H1 (cell line): ENCODE measurements at regions not wholly inside any gene's neighbourhood (a gene's known extent, or its start where the extent isn't known, plus 50 kb on each side); places are given as distances from the start of the nearest gene placed in this dataset.

Source experiments
- CTCF ChIA-PET: fragments of 300-600 bp; sonication (Branson Sonifier 250); formaldehyde crosslinking; loops from one replicate; lab custom pipeline; 2021; ENCODE audit not compliant: partially characterized antibody; lab: Charles Lee
- POLR2A ChIA-PET: fragments of 300-600 bp; sonication (Branson Sonifier 250); formaldehyde crosslinking; loops from one replicate; lab custom pipeline; 2021; ENCODE audit warnings: inconsistent platforms; ENCODE audit not compliant: partially characterized antibody; lab: Charles Lee
- DNase-seq, 2 experiments: peaks; one replicate each; pipeline versions ENCODE4 v3.0.0 to v3.0.0-alpha.2; 2010 to 2022; ENCODE audit warnings: low spot score in 2 of 2, low read depth in 1 of 2, mixed read lengths in 1 of 2
- FAIRE-seq: peaks from 2 replicates; lab custom pipeline; 2011; peaks lifted over from hg19 to GRCh38; lab: Jason Lieb, UNC
- H2AFZ ChIP-seq: 2 replicates; pipeline ENCODE4 v1.8.1; 2012; ENCODE audit warnings: low read length, inconsistent platforms
- H2AK5ac ChIP-seq: 2 replicates; pipeline ENCODE4 v1.6.1; 2013; ENCODE audit warnings: low read depth, low read length
- H2BK120ac ChIP-seq: replicated peaks from 2 replicates; pipeline ENCODE3; 2013; ENCODE audit warnings: low read depth, low read length, inconsistent platforms
- H2BK12ac ChIP-seq: 2 replicates; pipeline ENCODE4 v1.6.1; 2013; ENCODE audit warnings: low read depth, low read length
- H2BK15ac ChIP-seq: 2 replicates; pipeline ENCODE4 v1.6.1; 2013; ENCODE audit warnings: low read length
- H2BK20ac ChIP-seq: 2 replicates; pipeline ENCODE4 v1.6.1; 2013; ENCODE audit warnings: low read length
- H2BK5ac ChIP-seq: 2 replicates; pipeline ENCODE4 v1.6.1; 2013; ENCODE audit warnings: low read depth, low read length
- H3K14ac ChIP-seq: 2 replicates; pipeline ENCODE4 v1.6.1; 2013; ENCODE audit warnings: inconsistent platforms; ENCODE audit not compliant: insufficient read length
- H3K18ac ChIP-seq: 2 replicates; pipeline ENCODE4 v1.6.1; 2013; ENCODE audit warnings: low read length; ENCODE audit errors: extremely low read depth
- H3K23ac ChIP-seq: 2 replicates; pipeline ENCODE4 v1.6.1; 2013; ENCODE audit warnings: inconsistent platforms; ENCODE audit not compliant: insufficient read length
- H3K23me2 ChIP-seq: 2 replicates; pipeline ENCODE4 v1.6.1; 2013; ENCODE audit warnings: low read depth, low read length
- H3K27ac ChIP-seq: 2 replicates; pipeline ENCODE4 v1.6.1; 2011; ENCODE audit warnings: low read depth, low read length, inconsistent platforms
- H3K27me3 ChIP-seq, 4 experiments: replicated peaks in 1 of 4; 1 replicate in 1 of 4; 2 replicates in 3 of 4; pipeline versions ENCODE4 v1.6.1 to v1.8.1; 2011 to 2013; ENCODE audit warnings: low read length in 3 of 4, mild to moderate bottlenecking in 3 of 4, inconsistent platforms in 2 of 4, mixed read lengths in 2 of 4, moderate library complexity in 1 of 4; ENCODE audit not compliant: control insufficient read depth in 3 of 4, insufficient read depth in 3 of 4; ENCODE audit errors: extremely low read depth in 1 of 4
- H3K36me3 ChIP-seq, 4 experiments: 2 replicates each; pipeline versions ENCODE4 v1.6.1 to v1.8.1; 2011 to 2013; ENCODE audit warnings: mild to moderate bottlenecking in 4 of 4, low read length in 3 of 4, moderate library complexity in 2 of 4, control low read depth in 1 of 4, inconsistent platforms in 1 of 4; ENCODE audit not compliant: insufficient read depth in 4 of 4, control insufficient read depth in 2 of 4
- H3K4ac ChIP-seq: replicated peaks from 2 replicates; pipeline ENCODE3; 2013; ENCODE audit warnings: low read length, low read depth, mixed read lengths, inconsistent platforms; ENCODE audit not compliant: insufficient read length
- H3K4me1 ChIP-seq, 4 experiments: replicated peaks in 1 of 4; 1 replicate in 1 of 4; 2 replicates in 3 of 4; pipeline versions ENCODE4 v1.6.1 to v1.8.1; 2011 to 2013; ENCODE audit warnings: low read length in 3 of 4, inconsistent platforms in 2 of 4, mixed read lengths in 1 of 4; ENCODE audit not compliant: insufficient read depth in 4 of 4, control insufficient read depth in 3 of 4
- H3K4me2 ChIP-seq, 2 experiments: 2 replicates each; pipeline versions ENCODE4 v1.6.1 to v1.8.1; 2011 to 2013; ENCODE audit warnings: low read depth in 2 of 2, low read length in 2 of 2, control low read depth in 1 of 2, inconsistent platforms in 1 of 2, mild to moderate bottlenecking in 1 of 2; ENCODE audit not compliant: insufficient read depth in 1 of 2
- H3K4me3 ChIP-seq, 4 experiments: fragments of 200-600, 300-600 bp in 1 of 4; sonication (generic), shearing (Covaris generic), sonication (Bioruptor Twin) in 1 of 4; 2 replicates each; pipeline versions ENCODE4 v1.5.1 to v1.8.1; 2011 to 2016; ENCODE audit warnings: low read length in 4 of 4, low read depth in 3 of 4, control low read depth in 2 of 4, inconsistent platforms in 2 of 4, mild to moderate bottlenecking in 2 of 4, mixed read lengths in 1 of 4, moderate library complexity in 1 of 4; ENCODE audit not compliant: insufficient read depth in 2 of 4; ENCODE audit errors: extremely low read depth in 1 of 4
- H3K56ac ChIP-seq: replicated peaks from 2 replicates; pipeline ENCODE3; 2013; ENCODE audit warnings: low read depth, mild to moderate bottlenecking, mixed read lengths, low read length, inconsistent platforms; ENCODE audit not compliant: insufficient read length
- H3K79me1 ChIP-seq: 2 replicates; pipeline ENCODE4 v1.6.1; 2013; ENCODE audit warnings: low read depth, low read length, control low read depth
- H3K79me2 ChIP-seq, 2 experiments: 2 replicates each; pipeline versions ENCODE4 v1.6.1 to v1.8.1; 2012 to 2013; ENCODE audit warnings: low read length in 2 of 2, mild to moderate bottlenecking in 2 of 2, inconsistent platforms in 1 of 2; ENCODE audit not compliant: insufficient read depth in 2 of 2, control insufficient read depth in 1 of 2
- H3K9ac ChIP-seq, 4 experiments: replicated peaks in 1 of 4; 1 replicate in 1 of 4; 2 replicates in 3 of 4; pipeline versions ENCODE4 v1.6.1 to v1.8.1; 2011 to 2013; ENCODE audit warnings: low read depth in 3 of 4, low read length in 3 of 4, control low read depth in 2 of 4, mild to moderate bottlenecking in 2 of 4, moderate library complexity in 2 of 4, inconsistent platforms in 1 of 4; ENCODE audit errors: extremely low read depth in 1 of 4
- H3K9me3 ChIP-seq, 2 experiments: 2 replicates each; pipeline versions ENCODE4 v1.6.1 to v1.8.1; 2012 to 2013; ENCODE audit warnings: mild to moderate bottlenecking in 2 of 2, moderate library complexity in 2 of 2, control low read depth in 1 of 2, inconsistent platforms in 1 of 2, low read depth in 1 of 2, low read length in 1 of 2, mixed read lengths in 1 of 2; ENCODE audit not compliant: insufficient read depth in 2 of 2
- H4K20me1 ChIP-seq, 2 experiments: replicated peaks in 1 of 2; 2 replicates each; pipeline versions ENCODE3 to v1.8.1; 2011 to 2013; ENCODE audit warnings: inconsistent platforms in 2 of 2, low read length in 2 of 2, mild to moderate bottlenecking in 1 of 2; ENCODE audit not compliant: insufficient read depth in 2 of 2, control insufficient read depth in 1 of 2
- H4K5ac ChIP-seq: 2 replicates; pipeline ENCODE4 v1.6.1; 2013; ENCODE audit warnings: low read length, low read depth, mixed read lengths, inconsistent platforms; ENCODE audit not compliant: insufficient read length
- H4K8ac ChIP-seq: 2 replicates; pipeline ENCODE4 v1.8.0; 2013; ENCODE audit warnings: mild to moderate bottlenecking, moderate library complexity, low read length, inconsistent platforms; ENCODE audit not compliant: insufficient read depth; ENCODE audit errors: extremely low read depth
- H4K91ac ChIP-seq: replicated peaks from 2 replicates; pipeline ENCODE3; 2013; ENCODE audit warnings: low read length, mixed read lengths, inconsistent platforms; ENCODE audit not compliant: insufficient read length
- BRCA1 ChIP-seq: IDR thresholded peaks from 2 replicates; pipeline ENCODE4 v1.6.1; 2012; ENCODE audit warnings: low read depth, low read length, improper control_type of control experiment
- CBX5 ChIP-seq: fragments of 300-800, 300-1000 bp; sonication (generic); IDR thresholded peaks from 2 replicates; pipeline ENCODE4 v1.7.1; 2016; ENCODE audit warnings: antibody characterized with exemption, low read length, low read depth
- PHF8 ChIP-seq: fragments of 200-600 bp; sonication (generic); conservative IDR thresholded peaks from 2 replicates; pipeline ENCODE4 v1.7.1; 2012; ENCODE audit warnings: low read depth, mild to moderate bottlenecking, inconsistent platforms, low read length, moderate library complexity
- POLR2A ChIP-seq, 2 experiments: IDR thresholded peaks; 1 replicate in 1 of 2; 2 replicates in 1 of 2; pipeline ENCODE4 v1.6.1; 2011; ENCODE audit warnings: low read depth in 2 of 2, low read length in 2 of 2, mild to moderate bottlenecking in 2 of 2; ENCODE audit errors: control extremely low read depth in 1 of 2
- RNF2 ChIP-seq: fragments of 200-900, 300-1000 bp; sonication (generic); IDR thresholded peaks from 2 replicates; pipeline ENCODE4 v1.7.1; 2016; ENCODE audit warnings: borderline replicate concordance, low read depth, mild to moderate bottlenecking, antibody characterized with exemption, low read length; ENCODE audit not compliant: poor library complexity, severe bottlenecking; ENCODE audit errors: missing control alignments
- RXRA ChIP-seq: IDR thresholded peaks from 2 replicates; pipeline ENCODE4 v1.6.1; 2011; ENCODE audit warnings: low read depth, mild to moderate bottlenecking, low read length, moderate library complexity; ENCODE audit not compliant: insufficient read depth
- SP2 ChIP-seq: IDR thresholded peaks from 2 replicates; pipeline ENCODE4 v1.6.1; 2012; ENCODE audit warnings: mild to moderate bottlenecking, low read length, inconsistent platforms
- SRF ChIP-seq: IDR thresholded peaks from 2 replicates; pipeline ENCODE4 v1.6.1; 2011; ENCODE audit warnings: mild to moderate bottlenecking, low read depth, low read length, moderate library complexity
- TAF1 ChIP-seq: IDR thresholded peaks from 2 replicates; pipeline ENCODE4 v1.6.1; 2011; ENCODE audit warnings: mild to moderate bottlenecking, low read depth, low read length
- TAF7 ChIP-seq: optimal IDR thresholded peaks from 2 replicates; pipeline ENCODE3; 2011; ENCODE audit warnings: low read depth, mild to moderate bottlenecking, inconsistent platforms, low read length, moderate library complexity, borderline replicate concordance
- YY1 ChIP-seq: IDR thresholded peaks from 2 replicates; pipeline ENCODE4 v1.6.1; 2011; ENCODE audit warnings: low read depth, mild to moderate bottlenecking, low read length
- WGBS, 2 experiments: shearing (Covaris generic) in 1 of 2; methylation state at CpG; one replicate each; pipeline versions ENCODE4 v1.1.6 to v1.1.7; 2013 to 2015; ENCODE audit warnings: low lambda C conversion rate in 2 of 2, mixed read lengths in 2 of 2, inconsistent platforms in 1 of 2, low coverage in 1 of 2, missing lambda C conversion rate in 1 of 2; ENCODE audit not compliant: insufficient replicate concordance in 2 of 2, insufficient coverage in 1 of 2, insufficient read length in 1 of 2; ENCODE audit errors: extremely low coverage in 1 of 2, missing lambda C conversion rate in 1 of 2; 5-methylcytosine and 5-hydroxymethylcytosine counted together
- TF ChIP-seq, protein P1 (sequence below): IDR thresholded peaks from 2 replicates; pipeline ENCODE4 v1.6.1; 2012; ENCODE audit warnings: inconsistent platforms

- H4K20me1 ChIP-seq = no peaks in the 10 kb centered on the region
- no peak overlapping the region for H3K9ac ChIP-seq
- H3K27me3 ChIP-seq = no peaks in the 10 kb centered on the region
- no peaks in the 10 kb centered on the region for H3K36me3 ChIP-seq
- no peak overlapping the region for H3K56ac ChIP-seq
- H3K27ac ChIP-seq = no peak overlapping the region
- H2BK15ac ChIP-seq = no peak overlapping the region
- H2BK5ac ChIP-seq = no peak overlapping the region
- H4K5ac ChIP-seq = no peak overlapping the region
- H2AK5ac ChIP-seq = no peak overlapping the region
- WGBS, 2 experiments = 87% methylated on average over 2 of the region's 2 CpGs; no CpG with 5 or more reads in 1 of the 2 experiments
- DNase-seq (no peak), FAIRE-seq (no peak)
- no peaks in the 10 kb centered on the region for H3K23me2 ChIP-seq
- TF ChIP-seq PHF8 (no peak), YY1 (no peak), SP2 (no peak), SRF (no peak), RXRA (no peak), TAF1 (no peak), TAF7 (no peak), RNF2 (no peak), POLR2A (IDR thresholded peaks at IDR 0.05; ENCODE audit: control extremely low read depth in 1 of 2, low read depth in 2 of 2, low read length in 2 of 2) (no peak), CBX5 (no peak), BRCA1 (no peak)
- TF ChIP-seq, protein P1, sequence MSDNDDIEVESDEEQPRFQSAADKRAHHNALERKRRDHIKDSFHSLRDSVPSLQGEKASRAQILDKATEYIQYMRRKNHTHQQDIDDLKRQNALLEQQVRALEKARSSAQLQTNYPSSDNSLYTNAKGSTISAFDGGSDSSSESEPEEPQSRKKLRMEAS = no peak
- H3K14ac ChIP-seq = no peak overlapping the region
- H3K23ac ChIP-seq = no peak overlapping the region
- no peak overlapping the region for H3K4me2 ChIP-seq
- no peak overlapping the region for H3K4me3 ChIP-seq
- H3K79me1 ChIP-seq = no peaks in the 10 kb centered on the region
- H4K8ac ChIP-seq = no peak overlapping the region
- no peaks in the 10 kb centered on the region for H3K9me3 ChIP-seq
- no peak overlapping the region for H3K4ac ChIP-seq
- H3K79me2 ChIP-seq = no peaks in the 10 kb centered on the region
- no peak overlapping the region for H2BK20ac ChIP-seq
- H2BK120ac ChIP-seq = no peak overlapping the region
- no peak overlapping the region for H4K91ac ChIP-seq
- H3K18ac ChIP-seq = no peak overlapping the region
- no peak overlapping the region for H2BK12ac ChIP-seq
- ChIA-PET CTCF (interaction anchor here (1.8 kb wide), 1 partner anchor 16 kb away, joined by 6 read pairs; no protein-coding TSS in a partner anchor), POLR2A (no interaction called here)
- H3K4me1 ChIP-seq = no peaks in the 10 kb centered on the region
- H2AFZ ChIP-seq = no peak overlapping the region
Measured at GRCh38 chr3:137332297-137332696, 374.5 kb downstream of the IL20RB start.
